ENCODE measurements at regions not wholly inside any gene's neighbourhood (a gene's known extent, or its start where the extent isn't known, plus 50 kb on each side); places are given as distances from the start of the nearest gene placed in this dataset.

- TF ChIP-seq, protein P1, sequence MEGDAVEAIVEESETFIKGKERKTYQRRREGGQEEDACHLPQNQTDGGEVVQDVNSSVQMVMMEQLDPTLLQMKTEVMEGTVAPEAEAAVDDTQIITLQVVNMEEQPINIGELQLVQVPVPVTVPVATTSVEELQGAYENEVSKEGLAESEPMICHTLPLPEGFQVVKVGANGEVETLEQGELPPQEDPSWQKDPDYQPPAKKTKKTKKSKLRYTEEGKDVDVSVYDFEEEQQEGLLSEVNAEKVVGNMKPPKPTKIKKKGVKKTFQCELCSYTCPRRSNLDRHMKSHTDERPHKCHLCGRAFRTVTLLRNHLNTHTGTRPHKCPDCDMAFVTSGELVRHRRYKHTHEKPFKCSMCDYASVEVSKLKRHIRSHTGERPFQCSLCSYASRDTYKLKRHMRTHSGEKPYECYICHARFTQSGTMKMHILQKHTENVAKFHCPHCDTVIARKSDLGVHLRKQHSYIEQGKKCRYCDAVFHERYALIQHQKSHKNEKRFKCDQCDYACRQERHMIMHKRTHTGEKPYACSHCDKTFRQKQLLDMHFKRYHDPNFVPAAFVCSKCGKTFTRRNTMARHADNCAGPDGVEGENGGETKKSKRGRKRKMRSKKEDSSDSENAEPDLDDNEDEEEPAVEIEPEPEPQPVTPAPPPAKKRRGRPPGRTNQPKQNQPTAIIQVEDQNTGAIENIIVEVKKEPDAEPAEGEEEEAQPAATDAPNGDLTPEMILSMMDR (IDR thresholded peaks at IDR 0.05) = no peak
- TF ChIP-seq POLR2A (IDR thresholded peaks at IDR 0.05) = no peak
Measured at GRCh38 chr21:14722841-14723483, 176.8 kb upstream of the SAMSN1 start.
